Superior temporal gyrus (tissue), 1 donor: ENCODE measurements at regions not wholly inside any gene's neighbourhood (a gene's known extent, or its start where the extent isn't known, plus 50 kb on each side); places are given as distances from the start of the nearest gene placed in this dataset.

Source experiments
- DNase-seq: peaks from one replicate; pipeline ENCODE4 v3.0.0-alpha.2; 2016; ENCODE audit errors: extremely low spot score

DNA sequence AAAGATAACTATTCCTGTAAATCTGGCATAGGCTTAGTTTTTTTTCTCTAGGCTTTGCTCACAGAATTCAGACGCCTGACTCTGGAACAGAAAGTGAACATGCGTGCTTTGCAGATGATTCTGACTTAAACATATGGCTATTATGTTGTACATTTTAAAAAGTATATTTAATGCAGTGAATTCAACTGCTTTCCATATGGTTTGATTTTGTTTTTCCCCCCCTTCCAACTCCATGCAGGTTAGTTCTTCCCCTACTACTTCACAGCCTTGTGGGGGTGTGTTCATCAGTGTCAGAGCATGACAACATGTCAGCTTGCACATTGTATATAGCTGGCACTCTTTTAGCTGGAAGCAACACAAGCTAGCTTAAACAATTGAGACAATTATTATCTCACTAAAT lies 226.8 kb downstream of the TMEM167A start:
- no peak for DNase-seq

DNA sequence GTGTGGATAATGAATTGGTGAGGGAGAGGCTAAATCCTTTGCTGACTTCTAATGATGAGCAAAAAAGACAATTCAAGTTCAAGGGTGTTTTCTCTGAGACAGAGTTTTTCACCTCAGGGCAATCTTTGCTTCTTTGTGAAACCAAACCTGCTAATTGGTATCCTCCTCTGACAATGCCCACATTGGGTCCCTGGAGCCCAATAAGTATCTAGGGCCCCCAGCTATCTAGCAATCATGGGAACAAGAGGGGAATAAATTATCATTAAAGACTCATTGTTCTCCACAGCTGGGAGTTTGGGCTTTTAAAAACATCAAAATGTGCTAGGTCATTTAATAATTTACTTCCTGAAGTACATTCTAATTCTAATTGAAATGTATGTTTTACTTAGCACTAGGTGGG lies 227.3 kb downstream of the TMEM167A start:
- DNase-seq = no peak

DNA sequence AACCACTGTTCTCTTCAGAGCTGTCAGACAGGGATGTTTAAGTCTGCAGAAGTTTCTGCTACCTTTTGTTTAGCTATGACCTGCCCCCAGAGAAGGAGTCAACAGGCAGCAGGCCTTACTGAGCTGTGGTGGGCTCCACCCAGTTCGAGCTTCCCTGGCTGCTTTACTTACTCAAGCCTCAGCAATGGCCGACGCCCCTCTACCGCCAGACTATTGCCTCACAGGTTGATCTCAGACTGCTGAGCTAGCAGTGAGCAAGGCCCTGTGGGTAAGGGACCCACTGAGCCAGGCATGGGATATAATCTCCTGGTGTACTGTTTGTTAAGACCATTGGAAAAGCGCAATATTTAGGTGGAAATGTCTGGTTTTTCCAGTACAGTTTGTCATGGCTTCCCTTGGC lies 229.6 kb downstream of the TMEM167A start:
- no peak for DNase-seq

- DNase-seq = no peak
These were observed 237.3 kb downstream of the TMEM167A start for GRCh38 chr5:82839881-82840280.

GRCh38 chr5:82835488-82835887 lies 241.7 kb downstream of the TMEM167A start:
- DNase-seq = no peak

GRCh38 chr5:82834151-82834550 lies 243.0 kb downstream of the TMEM167A start:
- DNase-seq = no peak

GRCh38 chr5:82833277-82833676 lies 243.9 kb downstream of the TMEM167A start:
- DNase-seq = no peak

DNA sequence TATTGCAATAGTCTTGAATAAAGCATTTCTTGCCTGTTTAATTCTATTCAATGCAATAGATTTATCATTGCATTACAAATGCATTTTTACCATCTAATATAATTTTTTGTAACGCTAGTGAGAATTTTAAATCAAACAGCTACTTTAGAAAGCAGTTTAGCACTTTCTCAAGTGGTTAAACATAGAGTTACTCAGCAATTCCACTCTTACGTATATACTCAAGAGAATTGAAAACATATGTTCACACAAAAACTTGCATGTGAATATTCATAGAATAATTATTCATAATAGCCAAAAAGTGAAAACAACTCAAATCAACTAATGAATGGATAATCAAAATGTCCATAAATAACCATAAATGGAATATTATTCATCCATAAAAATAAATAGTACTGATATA lies 244.7 kb downstream of the TMEM167A start:
- DNase-seq = no peak

DNA sequence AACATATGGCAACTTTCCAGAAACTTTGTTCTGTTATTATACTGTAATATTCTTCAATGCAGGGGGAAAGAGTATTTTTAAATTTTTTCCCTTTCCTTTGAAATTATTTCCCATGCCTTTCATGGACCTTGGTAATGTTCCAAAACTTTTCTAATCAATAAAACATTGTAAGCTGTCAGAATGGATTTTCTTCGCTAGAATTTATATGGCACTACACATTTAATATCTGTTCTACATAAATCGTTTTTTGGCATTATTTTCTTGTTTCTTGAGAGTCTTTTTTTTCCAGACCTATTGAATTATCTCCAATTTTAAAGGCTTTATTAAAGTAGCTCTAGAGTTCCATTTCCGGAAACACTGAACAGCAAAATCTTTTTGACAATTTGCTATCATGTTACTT lies 249.0 kb downstream of the TMEM167A start:
- no peak for DNase-seq

GRCh38 chr5:82827651-82828050 lies 249.5 kb downstream of the TMEM167A start:
- DNase-seq = no peak

DNA sequence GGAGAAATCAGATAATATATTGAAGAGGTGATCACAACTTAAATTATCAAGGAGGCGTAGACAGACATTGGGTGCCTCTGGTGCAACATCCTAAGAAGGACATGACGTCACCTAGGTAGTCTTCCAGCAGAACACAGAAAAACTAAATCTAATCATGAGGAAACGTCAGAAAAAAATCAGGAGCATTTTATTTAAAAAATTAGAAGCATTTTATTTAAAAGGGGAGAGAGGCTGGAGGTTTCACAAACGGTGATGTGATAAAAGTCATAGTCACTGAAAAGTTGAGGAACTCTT lies 254.6 kb downstream of the TMEM167A start:
- no peak for DNase-seq

GRCh38 chr5:82821846-82822633 lies 255.2 kb downstream of the TMEM167A start:
- no peak for DNase-seq

GRCh38 chr5:82820961-82821845 lies 256.0 kb downstream of the TMEM167A start:
- peak; percentile 42 for DNase-seq

DNA sequence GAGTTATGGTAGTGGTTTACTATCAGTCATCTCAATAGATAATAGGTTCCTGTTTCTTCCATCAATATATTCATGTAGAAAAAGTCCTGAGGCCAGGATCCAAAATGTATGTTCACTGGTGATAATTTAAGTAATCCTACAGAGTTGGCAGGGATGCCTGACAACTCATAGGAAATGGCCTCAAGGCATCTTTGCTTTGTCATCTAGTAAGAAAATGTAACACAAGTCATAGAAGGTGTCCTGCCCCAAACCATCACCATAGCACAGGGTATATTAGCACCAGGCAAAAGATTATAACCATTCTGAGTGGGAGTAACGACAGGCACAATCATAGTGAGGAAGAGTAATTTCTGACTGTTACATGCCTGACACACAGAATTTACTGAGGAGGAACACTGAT lies 257.0 kb downstream of the TMEM167A start:
- no peak for DNase-seq

DNA sequence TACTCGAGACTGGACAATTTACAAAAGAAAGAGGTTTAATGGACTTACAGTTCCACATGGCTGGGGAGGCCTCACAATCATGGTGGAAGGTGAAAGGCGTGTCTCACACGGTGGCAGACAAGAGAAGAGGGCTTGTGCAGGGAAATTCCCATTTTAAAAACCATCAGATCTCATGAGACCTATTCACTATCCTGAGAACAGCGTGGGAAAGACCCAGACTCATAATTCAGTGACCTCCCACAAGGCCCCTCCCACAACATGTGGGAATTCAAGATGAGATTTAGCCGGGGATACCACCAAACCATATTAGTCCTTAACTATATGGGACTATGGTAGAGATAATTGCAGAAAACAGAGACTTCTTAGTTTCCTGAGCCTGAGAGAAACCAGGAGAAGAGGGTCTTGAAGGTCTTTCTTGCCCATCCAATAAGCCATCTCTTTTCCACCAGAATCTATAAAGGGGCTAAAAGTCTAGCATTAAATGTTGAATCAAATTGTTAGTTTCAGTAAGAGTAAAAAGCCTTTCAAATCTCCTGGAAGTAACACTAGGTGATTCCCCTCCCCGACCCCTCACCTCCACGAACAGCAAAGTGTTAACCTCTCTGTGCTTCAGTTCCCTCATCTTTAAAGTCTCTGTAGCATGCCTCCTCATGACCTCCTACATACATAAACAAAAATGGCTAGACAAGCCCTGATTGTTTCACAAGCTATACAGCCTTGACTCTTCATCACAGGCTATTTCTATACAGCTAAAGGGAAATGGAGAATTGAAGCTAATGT lies 259.1 kb downstream of the TMEM167A start:
- DNase-seq = no peak

- no peak for DNase-seq
These were observed 260.3 kb downstream of the TMEM167A start for GRCh38 chr5:82816926-82817325.

GRCh38 chr5:82815871-82816270 lies 261.3 kb downstream of the TMEM167A start:
- no peak for DNase-seq

GRCh38 chr5:82813861-82814260 lies 263.3 kb downstream of the TMEM167A start:
- DNase-seq = no peak

DNA sequence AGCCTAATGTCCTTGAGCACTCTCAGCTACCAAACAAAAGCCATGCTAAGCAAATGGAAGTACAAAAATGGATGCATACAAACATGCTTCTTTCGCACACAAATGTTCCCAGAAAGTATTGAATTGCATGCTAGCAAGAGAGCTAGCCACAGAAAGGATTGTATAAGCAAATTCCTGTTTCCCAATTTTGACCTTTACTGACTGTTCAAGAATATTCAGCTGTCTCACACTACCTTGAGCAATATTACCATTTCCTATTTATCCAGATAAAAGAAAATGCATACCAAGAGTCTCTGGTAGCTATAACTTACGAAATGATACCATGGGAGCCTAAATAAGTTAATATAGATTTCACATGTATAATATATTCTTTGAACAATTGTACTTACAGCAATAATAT lies 264.6 kb downstream of the TMEM167A start:
- DNase-seq = no peak

DNA sequence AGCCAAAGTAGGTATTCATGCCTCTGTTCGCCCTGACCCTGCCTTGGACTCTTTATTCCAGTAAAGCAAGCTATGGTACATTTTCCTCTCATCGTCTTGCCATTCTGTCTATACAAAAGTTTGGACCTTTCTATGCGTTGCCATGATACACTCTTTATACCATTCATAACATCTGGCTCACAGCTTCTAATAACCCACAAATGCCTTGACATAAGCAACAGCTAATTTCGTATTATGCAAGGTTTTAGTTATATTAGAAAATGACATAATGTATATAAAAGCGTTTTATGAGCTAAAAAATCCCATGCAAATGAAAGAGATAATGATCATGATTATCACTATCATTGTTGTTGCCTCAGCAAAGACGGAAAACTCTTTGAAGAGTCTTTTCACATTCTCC lies 265.7 kb downstream of the TMEM167A start:
- no peak for DNase-seq

GRCh38 chr5:82809420-82810143 lies 267.6 kb downstream of the TMEM167A start:
- no peak for DNase-seq

- no peak for DNase-seq
These were observed 268.2 kb downstream of the TMEM167A start for GRCh38 chr5:82808960-82809359.
